Mucosa of stomach (tissue), 1 donor: ENCODE measurements at regions not wholly inside any gene's neighbourhood (a gene's known extent, or its start where the extent isn't known, plus 50 kb on each side); places are given as distances from the start of the nearest gene placed in this dataset.

ENCODE experiments used
- H3K27me3 ChIP-seq: one replicate; pipeline ENCODE4 v1.7.0; 2013; ENCODE audit warnings: mild to moderate bottlenecking, low read length; ENCODE audit not compliant: control insufficient read depth, insufficient read depth
- H3K36me3 ChIP-seq: one replicate; pipeline ENCODE4 v1.7.0; 2013; ENCODE audit warnings: low read length; ENCODE audit not compliant: control insufficient read depth, insufficient read depth
- H3K4me1 ChIP-seq: one replicate; pipeline ENCODE4 v1.7.0; 2013; ENCODE audit warnings: mild to moderate bottlenecking, low read length; ENCODE audit not compliant: control insufficient read depth, insufficient read depth
- H3K4me3 ChIP-seq: one replicate; pipeline ENCODE4 v1.7.0; 2013; ENCODE audit warnings: low read length
- H3K9ac ChIP-seq: one replicate; pipeline ENCODE4 v1.7.0; 2013; ENCODE audit warnings: mild to moderate bottlenecking, low read length, moderate library complexity
- H3K9me3 ChIP-seq: one replicate; pipeline ENCODE4 v1.7.0; 2013; ENCODE audit warnings: mild to moderate bottlenecking, low read length, moderate library complexity; ENCODE audit not compliant: control insufficient read depth
- donor health status: Pancreatic carcinoma.

DNA sequence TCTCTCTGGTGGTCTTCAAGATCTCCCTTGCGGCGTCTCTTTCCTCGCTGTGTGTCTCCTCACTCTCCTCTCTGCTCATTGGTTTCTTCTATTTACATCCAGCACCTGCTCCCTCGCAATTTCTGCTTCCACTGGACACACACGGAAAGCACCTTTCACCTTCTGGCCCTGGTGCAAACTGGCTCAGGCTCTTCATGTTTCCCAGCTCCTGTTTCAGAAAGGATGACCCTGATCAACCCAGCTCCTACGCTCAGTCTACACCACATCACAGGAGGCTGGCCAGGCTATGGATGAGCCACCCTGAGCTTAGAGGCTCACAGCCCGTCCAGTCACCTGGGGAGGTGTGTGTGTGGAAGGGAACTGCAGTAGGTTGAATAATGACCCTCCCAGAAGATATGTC lies 72.7 kb downstream of the MCFD2 start:
- Histone ChIP-seq H3K4me1 (peaks cover 18% of the 10 kb centered on the region), H3K27me3 (no peaks in the 10 kb centered on the region), H3K36me3 (no peaks in the 10 kb centered on the region), H3K9me3 (no peaks in the 10 kb centered on the region), H3K9ac (no peak overlapping the region), H3K4me3 (no peak overlapping the region)

- H3K9ac ChIP-seq = no peak overlapping the region
- no peaks in the 10 kb centered on the region for H3K9me3 ChIP-seq
- H3K27me3 ChIP-seq = no peaks in the 10 kb centered on the region
- H3K4me3 ChIP-seq = no peak overlapping the region
- peaks cover 5% of the 10 kb centered on the region for H3K4me1 ChIP-seq
- no peaks in the 10 kb centered on the region for H3K36me3 ChIP-seq
Measured at GRCh38 chr2:46841621-46842020, 74.0 kb downstream of the MCFD2 start.

- Histone ChIP-seq H3K27me3 (no peaks in the 10 kb centered on the region), H3K9ac (no peak overlapping the region), H3K4me1 (no peaks in the 10 kb centered on the region), H3K36me3 (no peaks in the 10 kb centered on the region), H3K4me3 (no peak overlapping the region), H3K9me3 (no peaks in the 10 kb centered on the region)
Measured at GRCh38 chr2:46839045-46839444, 76.6 kb downstream of the MCFD2 start.

GRCh38 chr2:46837704-46838103 lies 77.9 kb downstream of the MCFD2 start:
- Histone ChIP-seq H3K4me3 (no peak overlapping the region), H3K9me3 (no peaks in the 10 kb centered on the region), H3K9ac (no peak overlapping the region), H3K4me1 (no peaks in the 10 kb centered on the region), H3K27me3 (no peaks in the 10 kb centered on the region), H3K36me3 (no peaks in the 10 kb centered on the region)

- H3K9ac ChIP-seq = no peak overlapping the region
Measured at GRCh38 chr2:46837112-46837454, 78.5 kb downstream of the MCFD2 start.

DNA sequence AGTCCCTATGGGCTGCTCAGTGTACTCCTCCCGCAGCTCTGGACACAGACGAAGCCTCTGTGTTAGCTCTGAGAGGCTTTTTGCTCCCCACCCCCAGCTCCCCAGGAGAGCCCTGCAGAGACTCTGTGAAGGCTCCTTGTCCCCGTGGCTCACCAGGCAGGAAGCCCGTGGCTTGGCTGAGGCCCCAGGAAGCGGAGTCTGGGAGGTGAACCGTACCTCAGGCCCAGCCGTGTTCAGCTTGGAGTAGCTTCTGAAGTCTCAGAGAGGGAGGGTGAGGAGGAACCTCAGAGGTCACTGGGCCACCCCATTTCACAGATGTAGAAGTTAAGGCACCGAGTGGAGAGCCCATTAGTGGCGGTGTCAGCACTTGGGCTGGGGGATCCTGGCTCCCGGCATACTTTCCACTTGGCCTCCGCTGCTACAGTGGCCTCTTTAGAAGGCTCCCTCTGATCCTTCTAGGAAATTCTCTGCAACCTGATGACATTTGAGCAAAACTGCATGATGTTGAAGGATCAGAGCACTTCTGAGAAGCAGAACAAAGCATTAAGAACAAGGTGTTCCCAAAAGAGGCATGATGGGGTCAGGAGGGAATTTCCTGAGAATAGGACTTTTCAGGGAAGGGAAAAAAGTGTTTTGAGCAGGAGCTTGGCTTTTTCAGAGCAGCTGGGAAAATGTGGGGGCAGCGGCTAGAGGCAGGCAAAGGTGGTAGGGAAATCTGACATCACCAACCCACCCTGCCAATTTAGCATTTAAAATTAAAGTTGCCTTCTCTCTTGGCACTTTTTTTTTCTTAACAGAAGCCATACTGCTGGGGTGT lies 79.1 kb downstream of the MCFD2 start:
- Histone ChIP-seq H3K4me1 (no peaks in the 10 kb centered on the region), H3K4me3 (no peak overlapping the region), H3K9ac (no peak overlapping the region), H3K27me3 (no peaks in the 10 kb centered on the region), H3K36me3 (no peaks in the 10 kb centered on the region), H3K9me3 (no peaks in the 10 kb centered on the region)

More at GRCh38 chr2:46837112-46837454, 78.5 kb downstream of the MCFD2 start:
- no peaks in the 10 kb centered on the region for H3K4me1 ChIP-seq
- H3K36me3 ChIP-seq = no peaks in the 10 kb centered on the region
- H3K4me3 ChIP-seq = no peak overlapping the region
- H3K27me3 ChIP-seq = no peaks in the 10 kb centered on the region
- H3K9me3 ChIP-seq = no peaks in the 10 kb centered on the region

DNA sequence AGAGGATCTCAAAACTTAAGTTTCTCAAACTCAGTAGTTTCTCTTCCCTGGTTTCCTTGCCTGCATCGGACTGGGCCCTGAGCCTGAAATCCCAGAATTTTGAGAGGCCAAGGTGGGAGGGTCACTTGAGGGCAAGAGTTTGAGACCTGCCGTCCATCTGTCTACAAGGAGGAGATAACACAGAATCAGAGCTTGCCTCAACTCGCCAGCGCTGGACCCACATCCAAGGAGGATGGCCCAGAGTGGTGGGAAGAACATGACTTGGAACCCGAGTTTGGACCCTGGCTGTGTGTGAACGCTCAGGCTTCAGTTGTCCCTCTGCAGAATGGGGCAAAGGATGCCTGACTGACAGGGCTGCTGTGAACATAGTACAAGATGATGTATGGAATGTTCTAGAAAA lies 80.1 kb downstream of the MCFD2 start:
- no peaks in the 10 kb centered on the region for H3K4me1 ChIP-seq
- H3K27me3 ChIP-seq = no peaks in the 10 kb centered on the region
- no peak overlapping the region for H3K4me3 ChIP-seq
- H3K9ac ChIP-seq = no peak overlapping the region
- H3K36me3 ChIP-seq = no peaks in the 10 kb centered on the region
- H3K9me3 ChIP-seq = no peaks in the 10 kb centered on the region

GRCh38 chr2:46832543-46832942 lies 83.1 kb downstream of the MCFD2 start:
- H3K36me3 ChIP-seq = no peaks in the 10 kb centered on the region

GRCh38 chr2:46831869-46832265 lies 83.7 kb downstream of the MCFD2 start:
- no peaks in the 10 kb centered on the region for H3K27me3 ChIP-seq
- H3K4me3 ChIP-seq = no peak overlapping the region
- H3K36me3 ChIP-seq = no peaks in the 10 kb centered on the region
- no peaks in the 10 kb centered on the region for H3K4me1 ChIP-seq
- H3K9ac ChIP-seq = no peak overlapping the region
- no peaks in the 10 kb centered on the region for H3K9me3 ChIP-seq

More at GRCh38 chr2:46832543-46832942, 83.1 kb downstream of the MCFD2 start:
- Histone ChIP-seq H3K4me3 (no peak overlapping the region), H3K9me3 (no peaks in the 10 kb centered on the region), H3K27me3 (no peaks in the 10 kb centered on the region), H3K4me1 (no peaks in the 10 kb centered on the region), H3K9ac (no peak overlapping the region)

- H3K9me3 ChIP-seq = no peaks in the 10 kb centered on the region
- H3K27me3 ChIP-seq = no peaks in the 10 kb centered on the region
- H3K4me3 ChIP-seq = no peak overlapping the region
- H3K9ac ChIP-seq = no peak overlapping the region
- H3K36me3 ChIP-seq = no peaks in the 10 kb centered on the region
- no peaks in the 10 kb centered on the region for H3K4me1 ChIP-seq
Measured at GRCh38 chr2:46831051-46831868, 84.3 kb downstream of the MCFD2 start.

GRCh38 chr2:46829231-46829995 lies 86.2 kb downstream of the MCFD2 start:
- Histone ChIP-seq H3K4me1 (no peaks in the 10 kb centered on the region), H3K4me3 (no peak overlapping the region), H3K9me3 (no peaks in the 10 kb centered on the region), H3K9ac (no peak overlapping the region), H3K27me3 (no peaks in the 10 kb centered on the region), H3K36me3 (no peaks in the 10 kb centered on the region)
